ELF-1 (cell line): ENCODE measurements at regions not wholly inside any gene's neighbourhood (a gene's known extent, or its start where the extent isn't known, plus 50 kb on each side); places are given as distances from the start of the nearest gene placed in this dataset.
A peak's percentile ranks its signal among the peaks of the same experiment; 100 is the strongest.
"Not testable (repeated sequence)": the region's sequence is repeated elsewhere in the genome, so short reads cannot be mapped to it uniquely, and the experiment has no call there.

Experiments
- DNase-seq: peaks from one replicate; pipeline ENCODE4 v3.0.0-alpha.2; 2016; ENCODE audit warnings: low read depth, low spot score

GRCh38 chr2:87512864-87513530 is 234.9 kb upstream of the PLGLB2 start:
- not testable (repeated sequence) for DNase-seq

- DNase-seq, result not testable (repeated sequence)
Observed at GRCh38 chr2:87514034-87514433, 233.9 kb upstream of the PLGLB2 start.

GRCh38 chr2:87514515-87514914 is 233.4 kb upstream of the PLGLB2 start:
- DNase-seq, result not testable (repeated sequence)

GRCh38 chr2:87515226-87515625 is 232.7 kb upstream of the PLGLB2 start:
- DNase-seq, result not testable (repeated sequence)

- DNase-seq, result not testable (repeated sequence)
Observed at GRCh38 chr2:87515875-87516274, 232.0 kb upstream of the PLGLB2 start.

GRCh38 chr2:87516369-87516967 is 231.4 kb upstream of the PLGLB2 start:
- not testable (repeated sequence) for DNase-seq

- not testable (repeated sequence) for DNase-seq
Observed at GRCh38 chr2:87517438-87517837, 230.4 kb upstream of the PLGLB2 start.

- not testable (repeated sequence) for DNase-seq
Observed at GRCh38 chr2:87518066-87518465, 229.8 kb upstream of the PLGLB2 start.

- not testable (repeated sequence) for DNase-seq
Observed at GRCh38 chr2:87518547-87518946, 229.3 kb upstream of the PLGLB2 start.

GRCh38 chr2:87519158-87520011 is 228.5 kb upstream of the PLGLB2 start:
- not testable (repeated sequence) for DNase-seq

GRCh38 chr2:87521057-87521456 is 226.8 kb upstream of the PLGLB2 start:
- peak; percentile 3 for DNase-seq

- DNase-seq, result not testable (repeated sequence)
Observed at GRCh38 chr2:87521489-87521888, 226.4 kb upstream of the PLGLB2 start.

GRCh38 chr2:87524619-87525188 is 223.2 kb upstream of the PLGLB2 start:
- DNase-seq, result not testable (repeated sequence)

GRCh38 chr2:87525497-87525991 is 222.3 kb upstream of the PLGLB2 start:
- DNase-seq, result not testable (repeated sequence)

GRCh38 chr2:87526258-87526657 is 221.6 kb upstream of the PLGLB2 start:
- DNase-seq, result not testable (repeated sequence)

- not testable (repeated sequence) for DNase-seq
Observed at GRCh38 chr2:87531968-87532715, 215.7 kb upstream of the PLGLB2 start.

- DNase-seq, result peak; percentile 9
Observed at GRCh38 chr2:87533390-87534272, 214.3 kb upstream of the PLGLB2 start.

GRCh38 chr2:87534273-87534889 is 213.5 kb upstream of the PLGLB2 start:
- not testable (repeated sequence) for DNase-seq

GRCh38 chr2:87536427-87536826 is 211.5 kb upstream of the PLGLB2 start:
- peak; percentile 64 for DNase-seq
